ENCODE measurements at regions not wholly inside any gene's neighbourhood (a gene's known extent, or its start where the extent isn't known, plus 50 kb on each side); places are given as distances from the start of the nearest gene placed in this dataset.

- TF ChIP-seq, protein P1, sequence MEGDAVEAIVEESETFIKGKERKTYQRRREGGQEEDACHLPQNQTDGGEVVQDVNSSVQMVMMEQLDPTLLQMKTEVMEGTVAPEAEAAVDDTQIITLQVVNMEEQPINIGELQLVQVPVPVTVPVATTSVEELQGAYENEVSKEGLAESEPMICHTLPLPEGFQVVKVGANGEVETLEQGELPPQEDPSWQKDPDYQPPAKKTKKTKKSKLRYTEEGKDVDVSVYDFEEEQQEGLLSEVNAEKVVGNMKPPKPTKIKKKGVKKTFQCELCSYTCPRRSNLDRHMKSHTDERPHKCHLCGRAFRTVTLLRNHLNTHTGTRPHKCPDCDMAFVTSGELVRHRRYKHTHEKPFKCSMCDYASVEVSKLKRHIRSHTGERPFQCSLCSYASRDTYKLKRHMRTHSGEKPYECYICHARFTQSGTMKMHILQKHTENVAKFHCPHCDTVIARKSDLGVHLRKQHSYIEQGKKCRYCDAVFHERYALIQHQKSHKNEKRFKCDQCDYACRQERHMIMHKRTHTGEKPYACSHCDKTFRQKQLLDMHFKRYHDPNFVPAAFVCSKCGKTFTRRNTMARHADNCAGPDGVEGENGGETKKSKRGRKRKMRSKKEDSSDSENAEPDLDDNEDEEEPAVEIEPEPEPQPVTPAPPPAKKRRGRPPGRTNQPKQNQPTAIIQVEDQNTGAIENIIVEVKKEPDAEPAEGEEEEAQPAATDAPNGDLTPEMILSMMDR (IDR thresholded peaks at IDR 0.05; ENCODE audit: insufficient read depth, low read depth, low read length) = no peak
- TF ChIP-seq EZH2 (IDR thresholded peaks at IDR 0.05; ENCODE audit: insufficient read depth, low read length) = no peak
These were observed 201.7 kb upstream of the STK17B start for GRCh38 chr2:196372811-196373664.
